22Rv1 (cell line): ENCODE measurements at regions not wholly inside any gene's neighbourhood (a gene's known extent, or its start where the extent isn't known, plus 50 kb on each side); places are given as distances from the start of the nearest gene placed in this dataset.

Experiments used
- CTCF ChIP-seq: fragments of 450-650 bp; IDR thresholded peaks from 2 replicates; pipeline ENCODE4 v1.5.1; 2017; ENCODE audit warnings: mild to moderate bottlenecking
- ZFX ChIP-seq: fragments of 450-650 bp; IDR thresholded peaks from 2 replicates; pipeline ENCODE4 v1.6.1; 2017; ENCODE audit warnings: antibody characterized with exemption, borderline replicate concordance

- TF ChIP-seq CTCF (no peak), ZFX (no peak)
Observed at GRCh38 chr2:129642526-129643043, 336.9 kb upstream of the RAB6C start.
